GM23338 (cell line): ENCODE measurements at regions not wholly inside any gene's neighbourhood (a gene's known extent, or its start where the extent isn't known, plus 50 kb on each side); places are given as distances from the start of the nearest gene placed in this dataset.

Experiments used
- ATAC-seq: fragments of 200-7000 bp; cut with Tn5 transposase; 3 replicates; pipeline ENCODE4 v1.9.1; 2020
- DNase-seq: peaks from one replicate; pipeline ENCODE4 v3.0.0-alpha.2; 2015; ENCODE audit warnings: low spot score
- H2AFZ ChIP-seq: fragments of 200-600 bp; sonication (generic); 2 replicates; pipeline ENCODE4 v1.8.0; 2016; ENCODE audit warnings: antibody characterized with exemption, mild to moderate bottlenecking, moderate library complexity
- H3F3A ChIP-seq: fragments of 200-600 bp; sonication (generic); replicated peaks from 2 replicates; pipeline ENCODE4 v1.8.0; 2017; ENCODE audit warnings: antibody characterized with exemption, mixed run types, low read depth
- H3K27ac ChIP-seq: fragments of 200-600 bp; sonication (generic); 2 replicates; pipeline ENCODE4 v1.6.1; 2016; ENCODE audit warnings: low read depth
- H3K27me3 ChIP-seq: fragments of 200-600 bp; sonication (generic); 2 replicates; pipeline ENCODE4 v1.8.0; 2016; ENCODE audit warnings: mild to moderate bottlenecking, mixed run types, moderate library complexity; ENCODE audit not compliant: insufficient read depth
- H3K36me3 ChIP-seq: fragments of 200-600 bp; sonication (generic); 2 replicates; pipeline ENCODE4 v1.8.0; 2016; ENCODE audit warnings: mild to moderate bottlenecking; ENCODE audit not compliant: insufficient read depth
- H3K4me1 ChIP-seq: fragments of 200-600 bp; sonication (generic); 2 replicates; pipeline ENCODE4 v1.8.0; 2016; ENCODE audit warnings: mild to moderate bottlenecking, moderate library complexity; ENCODE audit not compliant: insufficient read depth
- H3K4me2 ChIP-seq: fragments of 200-600 bp; sonication (generic); 2 replicates; pipeline ENCODE4 v1.7.1; 2017; ENCODE audit warnings: mixed run types
- H3K4me3 ChIP-seq: fragments of 200-600 bp; sonication (generic); 2 replicates; pipeline ENCODE4 v1.6.1; 2016; ENCODE audit warnings: mixed run types
- H3K79me2 ChIP-seq: fragments of 200-600 bp; sonication (generic); replicated peaks from 2 replicates; pipeline ENCODE4 v1.8.0; 2017; ENCODE audit warnings: mild to moderate bottlenecking; ENCODE audit not compliant: insufficient read depth
- H3K9me2 ChIP-seq: fragments of 200-600 bp; sonication (generic); 2 replicates; pipeline ENCODE4 v1.8.0; 2017; ENCODE audit not compliant: insufficient read depth
- H4K20me1 ChIP-seq: fragments of 200-600 bp; sonication (generic); replicated peaks from 2 replicates; pipeline ENCODE4 v1.8.0; 2017; ENCODE audit warnings: mild to moderate bottlenecking; ENCODE audit not compliant: insufficient read depth
- H3K27ac Mint-ChIP-seq: 2 replicates; pipeline ENCODE4 v1.8.0; 2020; ENCODE audit warnings: inconsistent platforms, mild to moderate bottlenecking, moderate library complexity, mixed read lengths
- H3K27me3 Mint-ChIP-seq: 3 replicates; pipeline ENCODE4 v1.8.0; 2022; ENCODE audit warnings: low read depth, mild to moderate bottlenecking, moderate library complexity, mixed read lengths, inconsistent platforms; ENCODE audit not compliant: insufficient read depth, poor library complexity
- H3K36me3 Mint-ChIP-seq: 3 replicates; pipeline ENCODE4 v1.8.0; 2021; ENCODE audit warnings: low read depth, mild to moderate bottlenecking, inconsistent platforms, moderate library complexity, mixed read lengths
- H3K4me1 Mint-ChIP-seq: 3 replicates; pipeline ENCODE4 v1.8.0; 2020; ENCODE audit warnings: mild to moderate bottlenecking, inconsistent platforms, mixed read lengths
- H3K4me3 Mint-ChIP-seq: 3 replicates; pipeline ENCODE4 v1.8.0; 2021; ENCODE audit warnings: moderate library complexity, mild to moderate bottlenecking, inconsistent platforms, mixed read lengths
- H3K9me3 Mint-ChIP-seq: 3 replicates; pipeline ENCODE4 v1.8.0; 2020; ENCODE audit warnings: moderate library complexity, mild to moderate bottlenecking, inconsistent platforms, mixed read lengths
- CREB1 ChIP-seq: fragments of 250-450 bp; sonication (Bioruptor Pico); IDR thresholded peaks from 2 replicates; pipeline ENCODE4 v1.5.0; 2020; ENCODE audit warnings: low read depth, mild to moderate bottlenecking, moderate library complexity
- CTCF ChIP-seq, 2 experiments: fragments of 200-600 bp in 1 of 2; sonication (generic) in 1 of 2; conservative IDR thresholded peaks; 2 replicates each; pipeline versions ENCODE4 v1.5.1 to v1.6.1; 2016 to 2017; ENCODE audit warnings: antibody characterized with exemption in 2 of 2, low read depth in 2 of 2, mild to moderate bottlenecking in 2 of 2, moderate library complexity in 1 of 2
- ETS1 ChIP-seq: IDR thresholded peaks from 2 replicates; pipeline ENCODE4 v1.6.1; 2016; ENCODE audit warnings: antibody characterized with exemption
- EZH2 ChIP-seq: fragments of 200-600 bp; sonication (generic); IDR thresholded peaks from one replicate; pipeline ENCODE4 v1.8.0; 2017; ENCODE audit warnings: antibody characterized with exemption, mild to moderate bottlenecking, low read depth; ENCODE audit not compliant: unreplicated experiment
- EZH2phosphoT487 ChIP-seq: fragments of 200-600 bp; sonication (generic); IDR thresholded peaks from one replicate; pipeline ENCODE4 v1.8.1; 2018; ENCODE audit warnings: antibody characterized with exemption; ENCODE audit not compliant: unreplicated experiment
- JUNB ChIP-seq: IDR thresholded peaks from one replicate; pipeline ENCODE4 v1.6.1; 2016; ENCODE audit warnings: antibody characterized with exemption; ENCODE audit not compliant: unreplicated experiment
- NANOG ChIP-seq: IDR thresholded peaks from 2 replicates; pipeline ENCODE4 v1.6.1; 2016; ENCODE audit warnings: antibody characterized with exemption, borderline replicate concordance
- POLR2AphosphoS5 ChIP-seq: IDR thresholded peaks from 2 replicates; pipeline ENCODE4 v1.6.1; 2016; ENCODE audit warnings: antibody characterized with exemption, low read depth
- REST ChIP-seq: IDR thresholded peaks from one replicate; pipeline ENCODE4 v1.6.1; 2018; ENCODE audit warnings: antibody characterized with exemption; ENCODE audit not compliant: unreplicated experiment
- STAT1 ChIP-seq: IDR thresholded peaks from one replicate; pipeline ENCODE4 v1.6.1; 2016; ENCODE audit warnings: antibody characterized with exemption; ENCODE audit not compliant: unreplicated experiment
- ZNF114 ChIP-seq: fragments of 250-450 bp; sonication (Bioruptor Pico); IDR thresholded peaks from 2 replicates; pipeline ENCODE4 v1.5.0; 2020; ENCODE audit warnings: mild to moderate bottlenecking, moderate library complexity
- ZNF331 ChIP-seq: fragments of 250-450 bp; sonication (Bioruptor Pico); IDR thresholded peaks from 2 replicates; pipeline ENCODE4 v1.5.0; 2020; ENCODE audit warnings: low read depth, mild to moderate bottlenecking, moderate library complexity
- TF ChIP-seq, protein P1 (sequence below): fragments of 250-450 bp; sonication (Bioruptor Pico); IDR thresholded peaks from 2 replicates; pipeline ENCODE4 v1.5.0; 2020; ENCODE audit warnings: mild to moderate bottlenecking, moderate library complexity

GRCh38 chr12:42908712-42909111 is 319.2 kb upstream of the PRICKLE1 start:
- Histone ChIP-seq H3K27me3 (no peaks in the 10 kb centered on the region), H3K36me3 (peaks cover 6% of the 10 kb centered on the region; the same call in 1 of the 2 replicates), H3K4me1 (no peaks in the 10 kb centered on the region), H2AFZ (no peak overlapping the region), H3K4me3 (no peak overlapping the region), H4K20me1 (no peaks in the 10 kb centered on the region), H3K27ac (no peak overlapping the region), H3K4me2 (no peak overlapping the region), H3K9me2 (peaks cover 14% of the 10 kb centered on the region), H3F3A (no peaks in the 10 kb centered on the region), H3K79me2 (no peaks in the 10 kb centered on the region)
- Mint-ChIP-seq H3K27me3 (no peaks in the 10 kb centered on the region), H3K4me3 (no peak overlapping the region), H3K27ac (no peak overlapping the region), H3K9me3 (peaks cover 12% of the 10 kb centered on the region; the same call in 2 of the 3 replicates), H3K36me3 (peaks cover 14% of the 10 kb centered on the region), H3K4me1 (no peaks in the 10 kb centered on the region)
- TF ChIP-seq CTCF (conservative IDR thresholded peaks at IDR 0.05; ENCODE audit: low read depth in 2 of 2), result no peak
- TF ChIP-seq CREB1, result no peak
- no peak for TF ChIP-seq JUNB
- TF ChIP-seq EZH2, result no peak
- TF ChIP-seq STAT1, result no peak
- no peak for TF ChIP-seq ZNF331
- TF ChIP-seq EZH2phosphoT487, result no peak
- TF ChIP-seq POLR2AphosphoS5, result no peak
- TF ChIP-seq REST, result no peak
- TF ChIP-seq ZNF114 (CRISPR knock-in tag), result no peak
- no peak for TF ChIP-seq ETS1
- TF ChIP-seq NANOG, result no peak
- TF ChIP-seq, protein P1, sequence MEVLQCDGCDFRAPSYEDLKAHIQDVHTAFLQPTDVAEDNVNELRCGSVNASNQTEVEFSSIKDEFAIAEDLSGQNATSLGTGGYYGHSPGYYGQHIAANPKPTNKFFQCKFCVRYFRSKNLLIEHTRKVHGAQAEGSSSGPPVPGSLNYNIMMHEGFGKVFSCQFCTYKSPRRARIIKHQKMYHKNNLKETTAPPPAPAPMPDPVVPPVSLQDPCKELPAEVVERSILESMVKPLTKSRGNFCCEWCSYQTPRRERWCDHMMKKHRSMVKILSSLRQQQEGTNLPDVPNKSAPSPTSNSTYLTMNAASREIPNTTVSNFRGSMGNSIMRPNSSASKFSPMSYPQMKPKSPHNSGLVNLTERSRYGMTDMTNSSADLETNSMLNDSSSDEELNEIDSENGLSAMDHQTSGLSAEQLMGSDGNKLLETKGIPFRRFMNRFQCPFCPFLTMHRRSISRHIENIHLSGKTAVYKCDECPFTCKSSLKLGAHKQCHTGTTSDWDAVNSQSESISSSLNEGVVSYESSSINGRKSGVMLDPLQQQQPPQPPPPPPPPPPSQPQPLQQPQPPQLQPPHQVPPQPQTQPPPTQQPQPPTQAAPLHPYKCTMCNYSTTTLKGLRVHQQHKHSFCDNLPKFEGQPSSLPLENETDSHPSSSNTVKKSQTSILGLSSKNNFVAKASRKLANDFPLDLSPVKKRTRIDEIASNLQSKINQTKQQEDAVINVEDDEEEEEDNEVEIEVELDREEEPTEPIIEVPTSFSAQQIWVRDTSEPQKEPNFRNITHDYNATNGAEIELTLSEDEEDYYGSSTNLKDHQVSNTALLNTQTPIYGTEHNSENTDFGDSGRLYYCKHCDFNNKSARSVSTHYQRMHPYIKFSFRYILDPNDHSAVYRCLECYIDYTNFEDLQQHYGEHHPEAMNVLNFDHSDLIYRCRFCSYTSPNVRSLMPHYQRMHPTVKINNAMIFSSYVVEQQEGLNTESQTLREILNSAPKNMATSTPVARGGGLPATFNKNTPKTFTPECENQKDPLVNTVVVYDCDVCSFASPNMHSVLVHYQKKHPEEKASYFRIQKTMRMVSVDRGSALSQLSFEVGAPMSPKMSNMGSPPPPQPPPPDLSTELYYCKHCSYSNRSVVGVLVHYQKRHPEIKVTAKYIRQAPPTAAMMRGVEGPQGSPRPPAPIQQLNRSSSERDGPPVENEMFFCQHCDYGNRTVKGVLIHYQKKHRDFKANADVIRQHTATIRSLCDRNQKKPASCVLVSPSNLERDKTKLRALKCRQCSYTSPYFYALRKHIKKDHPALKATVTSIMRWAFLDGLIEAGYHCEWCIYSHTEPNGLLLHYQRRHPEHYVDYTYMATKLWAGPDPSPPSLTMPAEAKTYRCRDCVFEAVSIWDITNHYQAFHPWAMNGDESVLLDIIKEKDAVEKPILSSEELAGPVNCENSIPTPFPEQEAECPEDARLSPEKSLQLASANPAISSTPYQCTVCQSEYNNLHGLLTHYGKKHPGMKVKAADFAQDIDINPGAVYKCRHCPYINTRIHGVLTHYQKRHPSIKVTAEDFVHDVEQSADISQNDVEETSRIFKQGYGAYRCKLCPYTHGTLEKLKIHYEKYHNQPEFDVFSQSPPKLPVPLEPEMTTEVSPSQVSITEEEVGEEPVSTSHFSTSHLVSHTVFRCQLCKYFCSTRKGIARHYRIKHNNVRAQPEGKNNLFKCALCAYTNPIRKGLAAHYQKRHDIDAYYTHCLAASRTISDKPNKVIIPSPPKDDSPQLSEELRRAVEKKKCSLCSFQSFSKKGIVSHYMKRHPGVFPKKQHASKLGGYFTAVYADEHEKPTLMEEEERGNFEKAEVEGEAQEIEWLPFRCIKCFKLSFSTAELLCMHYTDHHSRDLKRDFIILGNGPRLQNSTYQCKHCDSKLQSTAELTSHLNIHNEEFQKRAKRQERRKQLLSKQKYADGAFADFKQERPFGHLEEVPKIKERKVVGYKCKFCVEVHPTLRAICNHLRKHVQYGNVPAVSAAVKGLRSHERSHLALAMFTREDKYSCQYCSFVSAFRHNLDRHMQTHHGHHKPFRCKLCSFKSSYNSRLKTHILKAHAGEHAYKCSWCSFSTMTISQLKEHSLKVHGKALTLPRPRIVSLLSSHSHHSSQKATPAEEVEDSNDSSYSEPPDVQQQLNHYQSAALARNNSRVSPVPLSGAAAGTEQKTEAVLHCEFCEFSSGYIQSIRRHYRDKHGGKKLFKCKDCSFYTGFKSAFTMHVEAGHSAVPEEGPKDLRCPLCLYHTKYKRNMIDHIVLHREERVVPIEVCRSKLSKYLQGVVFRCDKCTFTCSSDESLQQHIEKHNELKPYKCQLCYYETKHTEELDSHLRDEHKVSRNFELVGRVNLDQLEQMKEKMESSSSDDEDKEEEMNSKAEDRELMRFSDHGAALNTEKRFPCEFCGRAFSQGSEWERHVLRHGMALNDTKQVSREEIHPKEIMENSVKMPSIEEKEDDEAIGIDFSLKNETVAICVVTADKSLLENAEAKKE (CRISPR knock-in tag), result no peak
- no peak for ATAC-seq
- no peak for DNase-seq
